COR-L47 (cell line): ENCODE measurements at regions not wholly inside any gene's neighbourhood (a gene's known extent, or its start where the extent isn't known, plus 50 kb on each side); places are given as distances from the start of the nearest gene placed in this dataset.

Source experiments
- DNase-seq: peaks from one replicate; lab custom pipeline; 2025; lab: John Stamatoyannopoulos, UW

GRCh38 chr18:66742832-66743231, 138.9 kb upstream of the CDH19 start:
- no peak for DNase-seq

- no peak for DNase-seq
These were observed 132.0 kb upstream of the CDH19 start for GRCh38 chr18:66735933-66736332.

- no peak for DNase-seq
These were observed 130.6 kb upstream of the CDH19 start for GRCh38 chr18:66734451-66734850.

DNA sequence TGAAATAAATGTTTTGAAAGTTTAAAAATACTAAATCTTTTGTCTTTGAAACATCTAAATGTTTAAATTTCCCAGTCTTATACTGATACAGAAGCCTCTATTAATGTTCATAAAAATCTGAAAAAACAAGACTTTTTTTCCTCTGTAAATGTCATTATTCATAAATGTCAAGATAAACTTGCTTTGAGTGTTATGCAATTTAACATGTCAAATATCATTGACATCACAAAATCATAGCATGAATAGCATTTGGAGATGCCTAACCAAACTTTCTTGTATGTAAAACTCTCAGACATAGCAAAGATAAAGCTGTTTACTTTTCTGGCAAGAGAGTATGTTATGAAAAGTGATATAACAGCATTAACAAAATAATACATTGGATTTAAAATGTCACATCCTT, 128.0 kb upstream of the CDH19 start:
- DNase-seq, result no peak

DNA sequence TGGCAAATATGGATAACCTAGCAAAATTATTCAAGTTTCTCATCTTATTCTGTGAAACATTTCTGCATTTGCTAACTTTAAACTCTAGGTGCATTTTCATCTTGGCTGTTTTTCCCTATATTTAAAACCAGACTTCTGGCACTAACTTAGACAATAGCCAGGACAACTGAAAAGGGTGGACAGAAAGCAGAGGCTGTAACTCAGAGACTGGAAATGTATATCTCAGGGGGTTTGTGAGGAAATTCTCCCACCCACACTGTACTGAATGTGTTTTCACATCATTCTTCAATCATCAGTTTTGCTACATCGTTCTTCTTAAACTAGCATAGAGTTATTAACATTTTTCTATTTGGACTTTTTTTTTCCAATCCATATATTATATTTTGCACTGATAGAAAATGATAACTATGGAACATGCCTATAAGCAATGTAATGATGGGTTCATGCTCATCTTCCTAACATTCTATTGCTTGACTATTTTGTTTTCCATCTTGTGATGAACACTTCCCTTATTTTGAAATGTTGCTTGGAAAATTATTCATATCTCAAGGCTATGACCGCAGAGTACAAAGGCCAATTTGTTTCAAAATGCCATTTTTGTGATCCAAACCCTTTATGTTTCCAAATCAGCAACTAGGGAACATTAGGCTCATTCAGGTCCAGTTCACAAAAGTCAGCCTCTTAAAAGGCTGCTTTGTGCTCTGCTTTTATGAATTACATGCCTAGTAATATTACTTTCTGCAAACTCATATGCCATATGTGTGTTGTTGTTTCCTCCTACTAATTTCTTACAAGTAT, 125.8 kb upstream of the CDH19 start:
- DNase-seq, result no peak

- no peak for DNase-seq
These were observed 125.1 kb upstream of the CDH19 start for GRCh38 chr18:66728951-66729350.

GRCh38 chr18:66727991-66728390, 124.1 kb upstream of the CDH19 start:
- DNase-seq, result no peak

- no peak for DNase-seq
These were observed 120.9 kb upstream of the CDH19 start for GRCh38 chr18:66724664-66725356.

DNA sequence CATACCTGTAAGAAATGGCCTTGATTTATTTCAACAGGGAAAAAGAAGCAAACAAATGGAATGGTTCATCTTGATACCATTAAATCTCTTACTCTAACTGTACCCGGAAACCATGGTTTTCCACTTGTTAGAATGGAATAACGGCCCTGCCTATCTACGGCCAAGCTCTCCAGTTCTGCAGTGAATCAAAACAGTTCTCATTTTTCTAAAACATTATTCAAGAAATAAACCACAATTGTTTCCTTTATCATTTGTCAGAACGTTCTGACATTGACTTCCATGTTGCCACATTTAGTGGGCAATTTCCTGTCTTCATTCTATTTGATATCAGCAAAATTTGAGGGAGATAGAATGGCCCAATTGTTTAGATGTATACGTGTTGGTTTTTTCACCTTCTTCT, 118.8 kb upstream of the CDH19 start:
- DNase-seq, result no peak

GRCh38 chr18:66708646-66709045, 104.8 kb upstream of the CDH19 start:
- DNase-seq, result no peak

GRCh38 chr18:66707473-66707872, 103.6 kb upstream of the CDH19 start:
- DNase-seq, result no peak

GRCh38 chr18:66695281-66695680, 91.4 kb upstream of the CDH19 start:
- no peak for DNase-seq

DNA sequence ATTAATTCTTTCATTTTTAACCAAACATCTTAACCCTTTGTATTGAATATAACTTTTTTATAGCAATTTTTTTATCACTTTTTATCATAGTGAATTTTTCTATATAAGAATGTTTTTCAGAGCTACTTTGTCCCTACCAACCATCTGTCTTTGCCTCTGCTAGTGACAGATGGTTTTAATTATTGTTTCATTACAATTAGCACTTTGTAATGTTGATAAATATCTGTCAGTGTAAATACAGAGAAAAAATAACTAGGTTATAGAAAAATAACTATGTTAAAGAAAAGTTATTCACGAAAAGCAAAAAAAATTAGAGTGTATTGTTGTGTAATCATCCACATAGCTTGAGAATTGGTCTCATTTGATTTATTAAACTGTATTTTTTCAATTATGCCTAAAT, 91.0 kb upstream of the CDH19 start:
- no peak for DNase-seq

DNA sequence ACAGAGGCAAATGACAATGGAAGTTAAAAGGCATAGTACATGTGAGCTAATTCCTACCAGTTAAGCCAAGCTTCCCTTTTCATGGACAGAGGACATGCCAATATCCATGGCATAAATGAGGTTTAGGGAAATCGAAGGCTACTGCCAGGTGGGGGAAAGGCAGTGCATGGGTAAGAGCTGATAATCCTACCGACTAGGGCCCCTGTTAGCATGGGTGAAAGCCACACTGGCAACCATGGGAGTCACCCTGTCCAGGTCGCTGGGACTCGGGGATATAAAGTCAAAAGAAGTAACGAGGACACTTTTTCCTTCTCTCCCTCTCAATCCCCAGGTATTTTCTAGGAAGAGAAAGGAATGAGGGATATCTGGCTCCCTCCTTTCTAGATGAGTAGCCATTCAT, 83.7 kb upstream of the CDH19 start:
- no peak for DNase-seq

- peak; percentile 11 for DNase-seq
These were observed 79.0 kb upstream of the CDH19 start for GRCh38 chr18:66682855-66683322.

DNA sequence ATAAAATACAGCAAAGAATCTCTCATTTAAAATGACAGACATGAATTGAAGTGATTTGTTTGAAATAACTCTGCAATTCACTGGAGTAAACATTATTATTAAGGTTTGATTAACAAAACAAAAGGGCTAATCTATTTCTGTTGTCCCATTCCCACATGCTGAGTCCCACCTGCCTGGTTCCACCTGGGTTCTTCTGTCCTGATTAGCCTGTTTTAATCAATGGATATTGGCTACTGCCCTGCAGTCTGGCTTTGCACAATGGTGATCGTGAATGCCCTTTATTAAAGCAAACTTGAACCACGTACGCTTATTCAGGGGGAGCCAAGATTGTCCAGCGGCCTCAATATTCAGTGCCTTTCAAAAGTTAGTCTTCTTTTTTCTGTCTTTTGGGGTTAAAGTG, 72.8 kb upstream of the CDH19 start:
- peak; percentile 81 for DNase-seq

DNA sequence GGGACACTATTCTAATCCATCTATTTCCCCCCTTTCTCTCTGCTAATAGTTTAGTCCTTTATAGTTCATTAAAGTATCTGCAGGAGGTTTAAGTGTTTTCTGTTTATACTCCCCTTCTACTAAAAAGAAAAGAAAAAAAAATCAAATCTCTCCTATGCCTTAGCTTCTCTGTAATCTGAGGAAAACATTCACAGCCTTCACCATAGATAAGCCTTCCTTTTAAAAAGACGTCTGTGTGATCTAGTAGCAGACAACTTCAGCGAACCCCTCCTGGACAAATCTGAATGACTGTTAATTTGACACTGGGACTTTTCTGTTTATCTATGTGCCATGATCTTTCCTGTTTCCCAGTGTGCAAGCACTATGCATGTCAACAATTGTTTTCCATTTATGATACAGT, 70.4 kb upstream of the CDH19 start:
- no peak for DNase-seq

GRCh38 chr18:66668706-66669105, 64.8 kb upstream of the CDH19 start:
- no peak for DNase-seq

DNA sequence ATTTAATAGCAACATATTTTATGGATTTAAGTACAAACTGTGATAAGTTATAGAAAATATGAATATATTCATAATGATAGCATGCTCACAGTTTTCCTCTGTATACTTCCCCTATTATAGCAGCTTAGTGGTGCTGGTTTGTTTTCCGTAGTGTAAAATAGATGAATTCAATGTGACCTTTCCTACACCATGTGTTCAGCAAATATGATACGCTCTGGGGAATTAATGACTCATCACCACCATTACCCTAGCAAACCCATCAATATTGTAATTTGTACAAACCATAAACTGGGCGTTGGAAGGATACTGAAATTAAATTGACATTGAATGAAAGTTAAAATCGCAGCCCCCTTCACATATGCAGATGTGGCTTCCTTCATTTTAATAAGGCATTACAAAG, 58.7 kb upstream of the CDH19 start:
- DNase-seq, result no peak

DNA sequence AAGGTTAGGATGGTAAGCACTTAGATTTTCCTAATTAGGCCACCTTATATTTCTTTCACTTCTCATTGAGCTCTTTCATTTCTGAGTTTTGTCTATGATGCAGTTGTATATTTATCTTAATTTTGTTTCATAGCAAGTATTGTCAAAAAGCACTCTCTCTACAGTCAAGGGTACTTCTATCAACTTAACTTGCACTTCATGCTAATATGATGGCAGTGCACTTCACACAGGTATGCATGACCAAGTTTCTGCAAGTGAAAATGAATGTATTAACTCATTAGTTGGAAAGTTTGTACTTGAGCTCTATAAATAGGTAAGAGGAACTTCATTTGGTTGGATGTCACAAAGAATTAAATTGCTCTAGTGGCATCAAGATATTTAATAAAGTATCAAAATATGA, 51.5 kb upstream of the CDH19 start:
- no peak for DNase-seq
